OCI-LY1 (cell line): ENCODE measurements at regions not wholly inside any gene's neighbourhood (a gene's known extent, or its start where the extent isn't known, plus 50 kb on each side); places are given as distances from the start of the nearest gene placed in this dataset.

Experiments used
- EZH2 ChIP-seq: fragments of 200-600 bp; sonication (generic), shearing (Covaris generic); IDR thresholded peaks from 2 replicates; pipeline ENCODE4 v1.8.0; 2017; ENCODE audit warnings: borderline replicate concordance, mixed run types, mild to moderate bottlenecking, antibody characterized with exemption, low read length, moderate library complexity, mixed read lengths
- TF ChIP-seq, protein P1 (sequence below): fragments of 200-600 bp; sonication (generic), shearing (Covaris generic); IDR thresholded peaks from 2 replicates; pipeline ENCODE4 v1.5.1; 2017; ENCODE audit warnings: mild to moderate bottlenecking, antibody characterized with exemption, low read length, moderate library complexity, mixed read lengths

DNA sequence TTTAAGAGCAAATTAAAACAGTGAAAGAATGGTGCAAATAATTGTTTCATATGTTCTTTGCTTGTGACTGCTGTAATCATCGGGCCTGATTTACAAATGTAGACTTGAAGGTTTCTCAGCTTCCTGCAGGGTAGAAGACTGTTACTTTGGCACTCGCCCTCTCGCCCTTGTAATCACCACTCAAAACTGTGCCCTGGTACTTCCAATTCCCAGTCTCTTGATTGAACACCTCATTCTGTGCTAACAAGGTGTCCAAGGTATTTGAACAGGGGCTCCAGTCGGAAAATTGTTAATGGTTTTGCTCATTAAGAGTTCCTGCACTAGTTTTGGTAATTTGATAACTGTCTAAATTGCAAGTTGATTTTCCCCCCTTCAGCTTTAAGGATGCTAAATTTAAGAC is 209.5 kb downstream of the ZIC1 start:
- TF ChIP-seq, protein P1, sequence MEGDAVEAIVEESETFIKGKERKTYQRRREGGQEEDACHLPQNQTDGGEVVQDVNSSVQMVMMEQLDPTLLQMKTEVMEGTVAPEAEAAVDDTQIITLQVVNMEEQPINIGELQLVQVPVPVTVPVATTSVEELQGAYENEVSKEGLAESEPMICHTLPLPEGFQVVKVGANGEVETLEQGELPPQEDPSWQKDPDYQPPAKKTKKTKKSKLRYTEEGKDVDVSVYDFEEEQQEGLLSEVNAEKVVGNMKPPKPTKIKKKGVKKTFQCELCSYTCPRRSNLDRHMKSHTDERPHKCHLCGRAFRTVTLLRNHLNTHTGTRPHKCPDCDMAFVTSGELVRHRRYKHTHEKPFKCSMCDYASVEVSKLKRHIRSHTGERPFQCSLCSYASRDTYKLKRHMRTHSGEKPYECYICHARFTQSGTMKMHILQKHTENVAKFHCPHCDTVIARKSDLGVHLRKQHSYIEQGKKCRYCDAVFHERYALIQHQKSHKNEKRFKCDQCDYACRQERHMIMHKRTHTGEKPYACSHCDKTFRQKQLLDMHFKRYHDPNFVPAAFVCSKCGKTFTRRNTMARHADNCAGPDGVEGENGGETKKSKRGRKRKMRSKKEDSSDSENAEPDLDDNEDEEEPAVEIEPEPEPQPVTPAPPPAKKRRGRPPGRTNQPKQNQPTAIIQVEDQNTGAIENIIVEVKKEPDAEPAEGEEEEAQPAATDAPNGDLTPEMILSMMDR = no peak
- no peak for TF ChIP-seq EZH2
